K562 (cell line): ENCODE measurements at regions not wholly inside any gene's neighbourhood (a gene's known extent, or its start where the extent isn't known, plus 50 kb on each side); places are given as distances from the start of the nearest gene placed in this dataset.

Experiments
- ATAC-seq: fragments of 200-7000 bp; cut with Tn5 transposase; 3 replicates; pipeline ENCODE4 v1.9.1; 2020; ENCODE audit warnings: moderate library complexity
- BruUV-seq: library from RNA; stranded (reverse); fragments of 400-500 nt; replicated peaks from 2 replicates; lab custom pipeline; 2021; lab: Mats Ljungman, UMichigan
- CTCF ChIA-PET: fragments of 300-600 bp; formaldehyde crosslinking; extraction: SDS; loops from one replicate; lab custom pipeline; 2021; ENCODE audit warnings: low intra/inter-chr PET ratio; lab: Yijun Ruan, JAX
- POLR2A ChIA-PET: fragments of 300-600, 350-650 bp; sonication (Branson Sonifier 250); formaldehyde crosslinking; extraction: SDS; loops from one replicate; lab custom pipeline; 2021; ENCODE audit warnings: antibody characterized with exemption, inconsistent platforms; lab: Yijun Ruan, JAX
- DNase-seq, 4 experiments: peaks; one replicate each; pipeline versions ENCODE4 v3.0.0 to v3.0.0-alpha.2; 2011 to 2018; ENCODE audit warnings: low spot score in 3 of 4, mixed read lengths in 3 of 4; ENCODE audit errors: extremely low read depth in 1 of 4
- FAIRE-seq: peaks from 2 replicates; lab custom pipeline; 2011; peaks lifted over from hg19 to GRCh38; lab: Jason Lieb, UNC
- H2AFZ ChIP-seq: 2 replicates; pipeline ENCODE4 v1.6.0; 2011; ENCODE audit warnings: low read depth, low read length, control low read depth, inconsistent platforms
- H3K27ac ChIP-seq: fragments of 200-600 bp; 3 replicates; pipeline ENCODE4 v1.8.0; 2011; ENCODE audit warnings: low read depth, mild to moderate bottlenecking, control low read depth, inconsistent platforms, low read length, moderate library complexity, mixed read lengths; ENCODE audit errors: extremely low read depth
- H3K27me3 ChIP-seq, 2 experiments: fragments of 300-600 bp in 1 of 2; 2 replicates in 1 of 2; 3 replicates in 1 of 2; pipeline versions ENCODE4 v1.6.0 to v1.8.0; 2011; ENCODE audit warnings: inconsistent platforms in 2 of 2, low read length in 2 of 2, mild to moderate bottlenecking in 1 of 2, mixed read lengths in 1 of 2, moderate library complexity in 1 of 2; ENCODE audit not compliant: control insufficient read depth in 2 of 2, insufficient read depth in 2 of 2
- H3K36me3 ChIP-seq: fragments of 300-600 bp; 3 replicates; pipeline ENCODE4 v1.8.0; 2011; ENCODE audit warnings: mild to moderate bottlenecking, low read length, inconsistent platforms; ENCODE audit not compliant: control insufficient read depth, insufficient read depth
- H3K4me1 ChIP-seq, 2 experiments: fragments of 200-600 bp in 1 of 2; replicated peaks in 1 of 2; 2 replicates in 1 of 2; 3 replicates in 1 of 2; pipeline versions ENCODE4 v1.5.1 to v1.8.0; 2011; ENCODE audit warnings: inconsistent platforms in 2 of 2, low read length in 2 of 2, mild to moderate bottlenecking in 1 of 2, mixed read lengths in 1 of 2, moderate library complexity in 1 of 2; ENCODE audit not compliant: control insufficient read depth in 2 of 2, insufficient read depth in 2 of 2
- H3K4me2 ChIP-seq: 2 replicates; pipeline ENCODE4 v1.6.1; 2011; ENCODE audit warnings: low read length, control low read depth, inconsistent platforms, mixed read lengths; ENCODE audit not compliant: insufficient read depth
- H3K4me3 ChIP-seq: fragments of 200-600 bp; sonication (generic), shearing (Covaris generic); 2 replicates; pipeline ENCODE4 v1.5.1; 2016; ENCODE audit warnings: control low read depth, inconsistent platforms
- H3K79me2 ChIP-seq: fragments of 200-600 bp; 3 replicates; pipeline ENCODE4 v1.8.0; 2011; ENCODE audit warnings: low read length, inconsistent platforms; ENCODE audit not compliant: control insufficient read depth, insufficient read depth
- H3K9ac ChIP-seq, 2 experiments: 2 replicates each; pipeline versions ENCODE4 v1.6.0 to v1.6.1; 2011; ENCODE audit warnings: low read depth in 2 of 2, low read length in 2 of 2, control low read depth in 1 of 2, inconsistent platforms in 1 of 2, mild to moderate bottlenecking in 1 of 2, mixed read lengths in 1 of 2; ENCODE audit not compliant: insufficient read depth in 1 of 2
- H3K9me1 ChIP-seq: one replicate; pipeline ENCODE4 v1.6.0; 2011; ENCODE audit warnings: inconsistent platforms, mild to moderate bottlenecking, low read length, moderate library complexity; ENCODE audit not compliant: control insufficient read depth, insufficient read depth
- H3K9me3 ChIP-seq: replicated peaks from 2 replicates; pipeline ENCODE4 v1.5.1; 2011; ENCODE audit warnings: low read depth, low read length, inconsistent platforms; ENCODE audit not compliant: control insufficient read depth, insufficient read depth
- H4K20me1 ChIP-seq: replicated peaks from 2 replicates; pipeline ENCODE4 v1.6.1; 2011; ENCODE audit warnings: low read length, inconsistent platforms, mixed read lengths; ENCODE audit not compliant: control insufficient read depth, insufficient read depth
- BCOR ChIP-seq: fragments of 450-650 bp; IDR thresholded peaks from 2 replicates; pipeline ENCODE4 v1.6.1; 2016
- BHLHE40 ChIP-seq: IDR thresholded peaks from 2 replicates; pipeline ENCODE4 v1.6.1; 2011; ENCODE audit warnings: low read length, improper control_type of control experiment
- CBFA2T3 ChIP-seq: fragments of 450-650 bp; IDR thresholded peaks from 2 replicates; pipeline ENCODE4 v1.6.1; 2017
- CREB3 ChIP-seq: fragments of 450-650 bp; conservative IDR thresholded peaks from 2 replicates; pipeline ENCODE4 v1.6.1; 2016; ENCODE audit warnings: missing genetic modification characterization, low read depth, mild to moderate bottlenecking, missing compliant biosample characterization, moderate library complexity
- E2F4 ChIP-seq: sonication (generic); formaldehyde crosslinking; IDR thresholded peaks from 2 replicates; pipeline ENCODE4 v1.8.0; 2022; ENCODE audit warnings: mild to moderate bottlenecking, low read depth, missing genetic modification reagents
- FOXA1 ChIP-seq: fragments of 450-650 bp; IDR thresholded peaks from 2 replicates; pipeline ENCODE4 v1.6.1; 2016; ENCODE audit warnings: mild to moderate bottlenecking, borderline replicate concordance
- GATAD2A ChIP-seq: fragments of 450-650 bp; IDR thresholded peaks from 2 replicates; pipeline ENCODE4 v1.6.1; 2017
- HES1 ChIP-seq: fragments of 450-650 bp; IDR thresholded peaks from 2 replicates; pipeline ENCODE4 v1.6.1; 2016; ENCODE audit warnings: low read depth, mild to moderate bottlenecking, moderate library complexity
- IRF2 ChIP-seq: sonication (generic); formaldehyde crosslinking; IDR thresholded peaks from 2 replicates; pipeline ENCODE4 v1.8.1; 2022; ENCODE audit warnings: mild to moderate bottlenecking, missing genetic modification reagents
- L3MBTL2 ChIP-seq: fragments of 450-650 bp; IDR thresholded peaks from 2 replicates; pipeline ENCODE4 v1.6.1; 2016; ENCODE audit warnings: mild to moderate bottlenecking, moderate library complexity
- MCM3 ChIP-seq: fragments of 450-650 bp; IDR thresholded peaks from 2 replicates; pipeline ENCODE4 v1.6.1; 2016
- RFX1 ChIP-seq: fragments of 450-650 bp; IDR thresholded peaks from 2 replicates; pipeline ENCODE4 v1.6.1; 2016; ENCODE audit warnings: mild to moderate bottlenecking, moderate library complexity
- STAG1 ChIP-seq: sonication (generic); formaldehyde crosslinking; IDR thresholded peaks from 2 replicates; pipeline ENCODE4 v1.5.0; 2020; ENCODE audit warnings: missing genetic modification reagents, borderline replicate concordance
- YY1 ChIP-seq, 3 experiments: IDR thresholded peaks; 2 replicates each; pipeline ENCODE4 v1.6.1; 2011; ENCODE audit warnings: low read length in 2 of 3, mild to moderate bottlenecking in 2 of 3, moderate library complexity in 2 of 3, borderline replicate concordance in 1 of 3, control low read depth in 1 of 3, low read depth in 1 of 3; ENCODE audit not compliant: insufficient read depth in 3 of 3, insufficient replicate concordance in 2 of 3, control insufficient read depth in 1 of 3, insufficient read length in 1 of 3; ENCODE audit errors: extremely low read depth in 1 of 3
- ZBTB33 ChIP-seq: sonication (generic); formaldehyde crosslinking; IDR thresholded peaks from 2 replicates; pipeline ENCODE4 v1.8.1; 2023; ENCODE audit warnings: mild to moderate bottlenecking, missing genetic modification reagents
- ZBTB7A ChIP-seq: IDR thresholded peaks from 2 replicates; pipeline ENCODE4 v1.6.1; 2011; ENCODE audit warnings: low read depth, mild to moderate bottlenecking, low read length, moderate library complexity, borderline replicate concordance; ENCODE audit not compliant: control insufficient read depth
- ZNF384 ChIP-seq: IDR thresholded peaks from 2 replicates; pipeline ENCODE4 v1.6.1; 2012; ENCODE audit warnings: low read depth, low read length, improper control_type of control experiment
- WGBS: fragments of 100-300 bp; shearing (Covaris generic); methylation state at CpG from one replicate; pipeline ENCODE4 v1.1.6; 2016; ENCODE audit warnings: low coverage, mixed read lengths; ENCODE audit not compliant: insufficient coverage; ENCODE audit errors: missing lambda C conversion rate; 5-methylcytosine and 5-hydroxymethylcytosine counted together
- in situ Hi-C: fragments of 300-500 bp; cut with MboI; formaldehyde crosslinking; loops from 4 replicates; pipeline ENCODE4 v1.15.0; 2018; ENCODE audit warnings: inconsistent platforms, mixed read lengths
- intact Hi-C: fragments of 100-400 bp; cut with micrococcal nuclease; formaldehyde crosslinking; loops from 2 replicates; pipeline ENCODE4 v1.14.2; 2022

- peaks cover 38 to 45% of the 10 kb centered on the region in 2 experiments for H3K4me1 ChIP-seq
- H3K9me3 ChIP-seq: no peaks in the 10 kb centered on the region
- peak overlapping the region in 1 of 2 experiments; percentile 14; a peak in 2 of 4 replicates for H3K9ac ChIP-seq
- no peaks in the 10 kb centered on the region for H4K20me1 ChIP-seq
- no peaks in the 10 kb centered on the region for H3K27me3 ChIP-seq
- 35% methylated on average over 11 of the region's 11 CpGs for WGBS
- intact Hi-C loops (no loop called here), in situ Hi-C loops (no loop called here)
- FAIRE-seq (no peak), DNase-seq (peak in 1 of 4 experiments; percentile 55), ATAC-seq (peak; percentile 28)
- no TSS peak for BruUV-seq
- ChIA-PET CTCF (no interaction called here), POLR2A (interaction anchor here (0.9 to 7.2 kb wide), 5 partner anchors 9 to 15 kb away, joined by 3 to 41 read pairs (median 3); a partner anchor contains a TSS)
- no peak overlapping the region for H3K4me3 ChIP-seq
- peak overlapping the region; percentile 50 for H3K4me2 ChIP-seq
- H3K79me2 ChIP-seq: peaks cover 77% of the 10 kb centered on the region
- H2AFZ ChIP-seq: no peak overlapping the region
- H3K9me1 ChIP-seq: peaks cover 8% of the 10 kb centered on the region
- H3K36me3 ChIP-seq: peaks cover 5% of the 10 kb centered on the region; the same call in 1 of the 3 replicates
- H3K27ac ChIP-seq: peak overlapping the region; percentile 48; the same call in 1 of the 3 replicates
- no peak for TF ChIP-seq L3MBTL2
- TF ChIP-seq ZNF384: 0 out of 2 replicates have a peak, but pooled peaks have one; percentile 22
- TF ChIP-seq CBFA2T3: peak; percentile 54
- no peak for TF ChIP-seq GATAD2A
- peak; percentile 54; the same call in 1 of the 2 replicates for TF ChIP-seq BCOR
- no peak for TF ChIP-seq E2F4
- no peak for TF ChIP-seq RFX1
- TF ChIP-seq IRF2: no peak
- no peak for TF ChIP-seq HES1
- no peak for TF ChIP-seq YY1 (IDR thresholded peaks at IDR 0.05; ENCODE audit: borderline replicate concordance in 1 of 3, control insufficient read depth in 1 of 3, extremely low read depth in 1 of 3, insufficient read depth in 3 of 3, insufficient read length in 1 of 3, insufficient replicate concordance in 2 of 3, low read depth in 1 of 3, low read length in 2 of 3)
- no peak for TF ChIP-seq FOXA1
- no peak for TF ChIP-seq STAG1 (CRISPR knock-in tag)
- TF ChIP-seq ZBTB33 (CRISPR knock-in tag): peak; percentile 58
- TF ChIP-seq CREB3 (tag): no peak
- no peak for TF ChIP-seq MCM3
- TF ChIP-seq BHLHE40: no peak
- TF ChIP-seq ZBTB7A: no peak
Observed at GRCh38 chr14:73773441-73774240, 59.5 kb upstream of the PNMA1 start.
